PC-3 (cell line): ENCODE measurements at regions not wholly inside any gene's neighbourhood (a gene's known extent, or its start where the extent isn't known, plus 50 kb on each side); places are given as distances from the start of the nearest gene placed in this dataset.
A peak's percentile ranks its signal among the peaks of the same experiment; 100 is the strongest.

ENCODE experiments used
- ATAC-seq: fragments of 200-7000 bp; cut with Tn5 transposase; 2 replicates; pipeline ENCODE4 v1.9.1; 2020; ENCODE audit warnings: mild to moderate bottlenecking, moderate library complexity
- BruUV-seq: library from RNA; stranded (reverse); fragments of 400-500 nt; replicated peaks from 2 replicates; lab custom pipeline; 2021; lab: Mats Ljungman, UMichigan
- CTCF ChIA-PET: fragments of 300-600 bp; sonication (Branson Sonifier 250); formaldehyde crosslinking; loops from one replicate; lab custom pipeline; 2022; ENCODE audit warnings: antibody characterized with exemption; lab: Charles Lee
- POLR2A ChIA-PET: fragments of 300-600 bp; sonication (Branson Sonifier 250); formaldehyde crosslinking; loops from one replicate; lab custom pipeline; 2022; ENCODE audit warnings: antibody characterized with exemption; ENCODE audit not compliant: unreplicated experiment; lab: Charles Lee
- DNase-seq: peaks from one replicate; pipeline ENCODE4 v3.0.0-alpha.2; 2015
- H2AFZ ChIP-seq: fragments of 300-600 bp; sonication (generic); 2 replicates; pipeline ENCODE4 v1.6.0; 2016; ENCODE audit warnings: antibody characterized with exemption, low read length
- H3F3A ChIP-seq: fragments of 300-600 bp; sonication (generic); one replicate; pipeline ENCODE4 v1.6.0; 2017; ENCODE audit warnings: antibody characterized with exemption, low read length, control low read depth, mild to moderate bottlenecking; ENCODE audit not compliant: unreplicated experiment
- H3K27ac ChIP-seq: fragments of 300-600 bp; sonication (generic); 2 replicates; pipeline ENCODE4 v1.5.1; 2016; ENCODE audit warnings: mild to moderate bottlenecking, low read length
- H3K27me3 ChIP-seq: fragments of 300-600 bp; sonication (generic); 2 replicates; pipeline ENCODE4 v1.6.1; 2016; ENCODE audit warnings: low read length, mixed read lengths
- H3K36me3 ChIP-seq: fragments of 300-600 bp; sonication (generic); 2 replicates; pipeline ENCODE4 v1.6.1; 2016; ENCODE audit warnings: low read depth, mixed run types, low read length, mixed read lengths
- H3K4me1 ChIP-seq: fragments of 300-600 bp; sonication (generic); 2 replicates; pipeline ENCODE4 v1.5.1; 2016; ENCODE audit warnings: low read length; ENCODE audit not compliant: insufficient read depth
- H3K4me2 ChIP-seq: fragments of 300-600 bp; sonication (generic); 2 replicates; pipeline ENCODE4 v1.6.0; 2016; ENCODE audit warnings: low read length
- H3K4me3 ChIP-seq: fragments of 300-600 bp; sonication (generic); 2 replicates; pipeline ENCODE4 v1.5.1; 2016; ENCODE audit warnings: mild to moderate bottlenecking, low read length, mixed read lengths
- H3K79me2 ChIP-seq: fragments of 300-600 bp; sonication (generic); 2 replicates; pipeline ENCODE4 v1.6.1; 2017; ENCODE audit warnings: low read length, mixed read lengths
- H3K9ac ChIP-seq: fragments of 300-600 bp; sonication (generic); 2 replicates; pipeline ENCODE4 v1.6.0; 2016; ENCODE audit warnings: mild to moderate bottlenecking, low read length
- H3K9me2 ChIP-seq: fragments of 300-600 bp; sonication (generic); replicated peaks from 2 replicates; pipeline ENCODE4 v1.6.1; 2016; ENCODE audit warnings: mixed run types, low read length, mixed read lengths
- H3K9me3 ChIP-seq: fragments of 300-600 bp; sonication (generic); 2 replicates; pipeline ENCODE4 v1.6.1; 2016; ENCODE audit warnings: low read length, mixed read lengths
- H4K20me1 ChIP-seq: fragments of 300-600 bp; sonication (generic); 2 replicates; pipeline ENCODE4 v1.6.1; 2016; ENCODE audit warnings: low read length, mixed read lengths
- CTCF ChIP-seq: fragments of 300-600 bp; sonication (generic); conservative IDR thresholded peaks from 2 replicates; pipeline ENCODE4 v1.5.1; 2017; ENCODE audit warnings: antibody characterized with exemption, low read depth, mild to moderate bottlenecking, low read length
- EZH2 ChIP-seq: fragments of 300-600 bp; sonication (generic); IDR thresholded peaks from one replicate; pipeline ENCODE4 v1.6.1; 2017; ENCODE audit warnings: antibody characterized with exemption, mild to moderate bottlenecking, low read length; ENCODE audit not compliant: unreplicated experiment
- EZH2phosphoT487 ChIP-seq: fragments of 300-600 bp; sonication (generic); IDR thresholded peaks from 2 replicates; pipeline ENCODE4 v1.6.1; 2018; ENCODE audit warnings: mild to moderate bottlenecking, antibody characterized with exemption, low read length, borderline replicate concordance
- intact Hi-C: fragments of 100-400 bp; cut with micrococcal nuclease; formaldehyde crosslinking; loops from 2 replicates; pipeline ENCODE4 v1.9.0; 2023

DNA sequence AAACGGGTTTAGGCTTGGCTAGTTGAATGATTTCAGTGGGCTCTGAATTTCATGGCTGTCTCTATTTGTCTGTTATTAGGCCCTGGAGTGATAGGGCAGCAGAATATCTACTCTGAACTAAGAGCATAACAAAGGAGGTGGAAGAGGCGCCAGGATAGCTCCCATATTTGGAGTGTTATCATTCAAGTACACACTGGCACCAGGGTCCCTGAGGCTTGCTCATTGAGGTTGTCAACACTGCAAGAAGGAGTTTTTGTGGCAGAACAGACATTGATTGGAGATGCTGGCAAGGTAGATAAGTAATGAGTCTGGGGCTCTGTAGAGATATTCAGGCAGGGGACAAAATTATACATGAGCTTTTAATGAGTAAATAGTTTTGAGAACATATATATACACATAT lies 1748.4 kb downstream of the MRPL39 start:
- TF ChIP-seq EZH2phosphoT487 (no peak), EZH2 (no peak), CTCF (no peak)
- POLR2A ChIA-PET = no interaction called here
- Histone ChIP-seq H3K27me3 (no peaks in the 10 kb centered on the region), H3K4me3 (no peak overlapping the region), H3K4me1 (no peaks in the 10 kb centered on the region), H3F3A (no peaks in the 10 kb centered on the region), H2AFZ (0 out of 2 replicates have a peak overlapping the region, but pooled peaks have one; percentile 22), H4K20me1 (no peaks in the 10 kb centered on the region), H3K36me3 (no peaks in the 10 kb centered on the region), H3K9ac (no peak overlapping the region), H3K9me2 (no peaks in the 10 kb centered on the region), H3K27ac (no peak overlapping the region), H3K9me3 (no peaks in the 10 kb centered on the region), H3K79me2 (no peaks in the 10 kb centered on the region), H3K4me2 (no peak overlapping the region)
- ATAC-seq (no peak), DNase-seq (no peak)
- CTCF ChIA-PET = no interaction called here
- BruUV-seq = no TSS peak
- intact Hi-C loops = no loop called here

DNA sequence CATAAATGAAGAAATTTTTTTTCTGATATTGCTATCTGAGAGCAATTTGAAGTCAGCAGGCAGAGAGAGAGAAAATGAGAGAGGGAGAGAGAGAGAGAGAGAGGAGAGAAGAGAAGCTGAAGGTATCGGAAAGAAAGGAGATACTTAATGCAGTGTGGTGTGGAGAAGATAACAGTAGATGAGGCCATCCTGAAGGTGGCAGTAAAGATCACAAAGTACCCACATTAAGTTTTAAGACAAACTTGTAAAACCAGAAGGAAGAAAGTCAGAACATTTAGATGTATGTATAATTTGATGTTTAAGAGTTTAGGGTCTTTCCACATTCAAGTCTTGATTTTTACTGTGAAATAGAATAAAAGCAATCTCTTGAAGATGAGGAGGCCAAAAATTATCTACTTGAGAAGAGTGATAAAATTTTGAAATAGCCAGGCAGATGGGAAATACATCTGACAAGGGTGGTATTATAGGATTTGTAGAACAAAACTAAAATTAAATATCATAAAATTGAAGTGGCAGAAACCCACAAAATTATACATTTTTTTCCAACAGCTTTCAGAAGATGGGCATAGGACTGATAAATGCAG lies 1753.4 kb downstream of the MRPL39 start:
- H3K4me3 ChIP-seq = no peak overlapping the region
- H3K27me3 ChIP-seq = no peaks in the 10 kb centered on the region
- no peak overlapping the region; the same call in 1 of the 2 replicates for H2AFZ ChIP-seq
- no peak overlapping the region; the same call in 1 of the 2 replicates for H3K4me2 ChIP-seq
- H3K9ac ChIP-seq = no peak overlapping the region
- no peaks in the 10 kb centered on the region for H4K20me1 ChIP-seq
- ChIA-PET POLR2A (no interaction called here), CTCF (interaction anchor here (0.6 kb wide), 1 partner anchor 19 kb away, joined by 4 read pairs; no protein-coding TSS in a partner anchor)
- TF ChIP-seq CTCF (peak; percentile 75), EZH2 (no peak)
- BruUV-seq = no TSS peak
- ATAC-seq (peak; percentile 94), DNase-seq (peak; percentile 63)
- no peaks in the 10 kb centered on the region for H3K79me2 ChIP-seq
- H3K27ac ChIP-seq = no peak overlapping the region
- H3K36me3 ChIP-seq = no peaks in the 10 kb centered on the region
- no peaks in the 10 kb centered on the region for H3K9me2 ChIP-seq
- intact Hi-C loops = loop anchor here (1.0 to 5.0 kb wide), 4 partner anchors 114 to 661 kb away; no protein-coding TSS in a partner anchor
- H3F3A ChIP-seq = no peaks in the 10 kb centered on the region
- H3K9me3 ChIP-seq = no peaks in the 10 kb centered on the region
- H3K4me1 ChIP-seq = no peaks in the 10 kb centered on the region

GRCh38 chr21:23837564-23837963 lies 1769.7 kb downstream of the MRPL39 start:
- Histone ChIP-seq H3K4me2 (no peak overlapping the region), H3K9me2 (no peaks in the 10 kb centered on the region), H4K20me1 (no peaks in the 10 kb centered on the region), H2AFZ (no peak overlapping the region), H3K79me2 (no peaks in the 10 kb centered on the region), H3K9ac (no peak overlapping the region), H3K4me3 (no peak overlapping the region), H3K27ac (no peak overlapping the region), H3K4me1 (peaks cover 6% of the 10 kb centered on the region), H3F3A (no peaks in the 10 kb centered on the region), H3K36me3 (no peaks in the 10 kb centered on the region), H3K9me3 (0 out of 2 replicates have a peak, but pooled peaks cover 5% of the 10 kb centered on the region), H3K27me3 (no peaks in the 10 kb centered on the region)
- TF ChIP-seq EZH2 (no peak), EZH2phosphoT487 (no peak), CTCF (no peak)
- no TSS peak for BruUV-seq
- DNase-seq = peak; percentile 16
- intact Hi-C loops = loop anchor here (5.0 kb wide), 1 partner anchor 55 kb away; no protein-coding TSS in a partner anchor
- CTCF ChIA-PET = no interaction called here
- peak; percentile 60 for ATAC-seq
- POLR2A ChIA-PET = interaction anchor here (0.6 to 0.7 kb wide), 2 partner anchors 98 to 675 kb away, joined by 5 to 10 read pairs; no protein-coding TSS in a partner anchor
